A549 (cell line): ENCODE measurements at regions not wholly inside any gene's neighbourhood (a gene's known extent, or its start where the extent isn't known, plus 50 kb on each side); places are given as distances from the start of the nearest gene placed in this dataset.

ENCODE experiments used
- ATAC-seq, 2 experiments: fragments of 200-7000 bp in 1 of 2; fragments of >200 bp in 1 of 2; cut with Nextera tagmentation in 1 of 2; cut with Tn5 transposase in 1 of 2; 3 replicates each; pipeline versions ENCODE4 v1.8.0 to v1.9.1; 2018 to 2020; ENCODE audit warnings: mild to moderate bottlenecking in 1 of 2, moderate library complexity in 1 of 2
- CTCF ChIA-PET: fragments of 300-600 bp; sonication (Branson Sonifier 250); formaldehyde crosslinking; extraction: SDS; loops from one replicate; lab custom pipeline; 2021; ENCODE audit warnings: antibody characterized with exemption, inconsistent platforms; lab: Yijun Ruan, JAX
- POLR2A ChIA-PET: fragments of 350-600 bp; formaldehyde crosslinking; extraction: SDS; loops from one replicate; lab custom pipeline; 2021; ENCODE audit warnings: antibody characterized with exemption, inconsistent platforms; lab: Yijun Ruan, JAX
- DNase-seq, 2 experiments: peaks; one replicate each; pipeline versions ENCODE4 v3.0.0 to v3.0.0-alpha.2; 2011 to 2016; ENCODE audit warnings: low read depth in 1 of 2, low spot score in 1 of 2
- FAIRE-seq: peaks from 2 replicates; lab custom pipeline; 2011; peaks lifted over from hg19 to GRCh38; lab: Jason Lieb, UNC
- H3K27ac ChIP-seq, 2 experiments: fragments of >200 bp; sonication (Bioruptor Twin); formaldehyde crosslinking; 3 replicates each; pipeline ENCODE4 v1.5.1; 2016 to 2017
- H3K4me1 ChIP-seq: fragments of >200 bp; sonication (Bioruptor Twin); formaldehyde crosslinking; 3 replicates; pipeline ENCODE4 v1.6.1; 2016
- H3K4me2 ChIP-seq: fragments of >200 bp; sonication (Bioruptor Twin); formaldehyde crosslinking; 3 replicates; pipeline ENCODE4 v1.6.1; 2016
- H3K4me3 ChIP-seq: fragments of >200 bp; sonication (Bioruptor Twin); formaldehyde crosslinking; 3 replicates; pipeline ENCODE4 v1.5.1; 2016
- H3K9me3 ChIP-seq: fragments of >200 bp; sonication (Bioruptor Twin); formaldehyde crosslinking; 3 replicates; pipeline ENCODE4 v1.6.1; 2016
- BHLHE40 ChIP-seq: IDR thresholded peaks from 2 replicates; pipeline ENCODE4 v1.6.1; 2012; ENCODE audit warnings: low read depth, low read length, inconsistent platforms
- CHD4 ChIP-seq: fragments of 200-600 bp; sonication (generic); IDR thresholded peaks from 2 replicates; pipeline ENCODE4 v1.6.1; 2016; ENCODE audit warnings: antibody characterized with exemption, mild to moderate bottlenecking, borderline replicate concordance
- EHF ChIP-seq: fragments of 250-450 bp; sonication (Bioruptor Pico); IDR thresholded peaks from 2 replicates; pipeline ENCODE4 v1.5.0; 2020; ENCODE audit warnings: mild to moderate bottlenecking
- EHMT2 ChIP-seq: fragments of 200-600 bp; sonication (generic); IDR thresholded peaks from 2 replicates; pipeline ENCODE4 v1.6.1; 2016; ENCODE audit warnings: antibody characterized with exemption, low read depth, mild to moderate bottlenecking, moderate library complexity
- FOSB ChIP-seq: fragments of 250-450 bp; sonication (Bioruptor Pico); IDR thresholded peaks from 2 replicates; pipeline ENCODE4 v1.5.0; 2020; ENCODE audit warnings: mild to moderate bottlenecking, moderate library complexity
- HOXA7 ChIP-seq: fragments of 250-450 bp; sonication (Bioruptor Pico); IDR thresholded peaks from 2 replicates; pipeline ENCODE4 v1.5.0; 2020; ENCODE audit warnings: mild to moderate bottlenecking, moderate library complexity
- HOXB13 ChIP-seq: fragments of 250-450 bp; sonication (Bioruptor Pico); IDR thresholded peaks from 2 replicates; pipeline ENCODE4 v1.5.0; 2020; ENCODE audit warnings: low read depth, mild to moderate bottlenecking, moderate library complexity
- JUN ChIP-seq, 2 experiments: fragments of >200 bp; sonication (Bioruptor Twin); formaldehyde crosslinking; IDR thresholded peaks; 2 replicates in 1 of 2; 3 replicates in 1 of 2; pipeline ENCODE4 v1.6.1; 2016 to 2017
- KDM1A ChIP-seq: fragments of 200-600 bp; sonication (generic); IDR thresholded peaks from 2 replicates; pipeline ENCODE4 v1.6.1; 2016; ENCODE audit warnings: low read depth, mild to moderate bottlenecking
- MAFK ChIP-seq: fragments of 450-650 bp; IDR thresholded peaks from 2 replicates; pipeline ENCODE4 v1.6.1; 2014; ENCODE audit not compliant: partially characterized antibody
- NR3C1 ChIP-seq: fragments of >200 bp; sonication (Bioruptor Twin); formaldehyde crosslinking; IDR thresholded peaks from 3 replicates; pipeline ENCODE4 v1.6.1; 2017
- RAD21 ChIP-seq, 2 experiments: fragments of >200 bp in 1 of 2; sonication (Bioruptor Twin) in 1 of 2; formaldehyde crosslinking in 1 of 2; IDR thresholded peaks in 1 of 2; conservative IDR thresholded peaks in 1 of 2; 2 replicates in 1 of 2; 3 replicates in 1 of 2; pipeline ENCODE4 v1.6.1; 2012 to 2018; ENCODE audit warnings: inconsistent platforms in 1 of 2
- RFX5 ChIP-seq: fragments of 450-650 bp; IDR thresholded peaks from 2 replicates; pipeline ENCODE4 v1.7.1; 2014; ENCODE audit warnings: antibody characterized with exemption, mild to moderate bottlenecking, moderate library complexity
- SMC3 ChIP-seq: fragments of >200 bp; sonication (Bioruptor Twin); formaldehyde crosslinking; IDR thresholded peaks from 3 replicates; pipeline ENCODE4 v1.6.1; 2018; ENCODE audit warnings: inconsistent platforms
- SREBF2 ChIP-seq: fragments of 450-650 bp; IDR thresholded peaks from 2 replicates; pipeline ENCODE4 v1.6.1; 2014; ENCODE audit warnings: mild to moderate bottlenecking, moderate library complexity
- TP53 ChIP-seq: fragments of 250-450 bp; sonication (Bioruptor Pico); IDR thresholded peaks from 2 replicates; pipeline ENCODE4 v1.5.0; 2021; ENCODE audit warnings: mild to moderate bottlenecking, moderate library complexity
- ZFP36 ChIP-seq: fragments of 450-650 bp; IDR thresholded peaks from 2 replicates; pipeline ENCODE4 v1.6.1; 2014; ENCODE audit warnings: borderline replicate concordance; ENCODE audit not compliant: partially characterized antibody
- WGBS: methylation state at CpG from one replicate; pipeline ENCODE4 v1.1.6; 2017; ENCODE audit errors: missing lambda C conversion rate; 5-methylcytosine and 5-hydroxymethylcytosine counted together
- TF ChIP-seq, protein P1 (sequence below): fragments of 200-600 bp; sonication (generic); IDR thresholded peaks from 2 replicates; pipeline ENCODE4 v1.6.1; 2016; ENCODE audit warnings: antibody characterized with exemption, mild to moderate bottlenecking, moderate library complexity
- TF ChIP-seq, protein P2 (sequence below): fragments of 250-450 bp; sonication (Bioruptor Pico); IDR thresholded peaks from 2 replicates; pipeline ENCODE4 v1.5.0; 2020; ENCODE audit warnings: low read depth, mild to moderate bottlenecking, moderate library complexity
- TF ChIP-seq, protein P3 (sequence below): fragments of >200 bp; sonication (Bioruptor Twin); formaldehyde crosslinking; IDR thresholded peaks from 3 replicates; pipeline ENCODE4 v1.5.1; 2016

DNA sequence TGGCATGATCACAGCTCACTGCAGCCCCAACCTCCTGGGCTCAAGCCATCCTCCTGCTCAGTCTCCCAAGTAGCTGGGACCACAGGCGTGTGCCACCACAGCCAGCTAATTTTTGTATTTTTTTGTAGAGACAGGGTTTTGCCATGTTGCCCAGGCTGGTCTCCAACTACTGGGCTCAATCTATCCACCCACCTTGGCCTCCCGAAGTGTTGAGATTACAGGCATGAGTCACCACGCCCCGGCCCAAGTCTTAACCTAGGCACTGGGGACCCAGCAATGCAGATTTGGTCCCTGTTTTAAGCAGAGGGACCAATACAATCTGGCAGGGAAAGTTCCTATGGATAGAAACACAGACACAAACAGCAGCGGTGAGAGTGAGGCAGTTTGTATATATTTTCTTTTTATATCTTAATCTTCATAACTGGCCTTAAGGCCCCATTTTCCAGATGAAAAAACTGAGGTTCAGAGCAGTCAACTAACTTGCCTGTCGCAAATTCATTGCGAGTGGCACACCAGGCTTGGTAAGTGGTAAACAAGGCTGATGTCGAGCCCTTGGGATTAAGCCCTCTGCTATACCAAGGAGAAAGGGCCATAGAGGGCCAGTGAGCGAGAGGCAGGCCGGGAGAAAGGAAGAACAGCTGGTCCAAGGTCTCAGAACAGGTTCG is 77.8 kb upstream of the TINAGL1 start:
- POLR2A ChIA-PET: no interaction called here
- WGBS: 74% methylated on average over 11 of the region's 11 CpGs
- CTCF ChIA-PET: interaction anchor here (0.6 to 0.7 kb wide), 2 partner anchors 104 to 119 kb away, joined by 3 to 4 read pairs; partner anchors contain the start of gene HCRTR1
- Histone ChIP-seq H3K27ac (no peak overlapping the region), H3K4me2 (no peak overlapping the region), H3K4me3 (no peak overlapping the region)
- DNase-seq (no peak), FAIRE-seq (no peak)
- TF ChIP-seq JUN (IDR thresholded peaks at IDR 0.05): no peak
- TF ChIP-seq HOXB13: no peak
- no peak for TF ChIP-seq KDM1A
- TF ChIP-seq, all 56 proteins: peak for 0
- Histone ChIP-seq H3K9me3 (no peaks in the 10 kb centered on the region), H3K4me1 (no peaks in the 10 kb centered on the region)
- ATAC-seq: no peak

DNA sequence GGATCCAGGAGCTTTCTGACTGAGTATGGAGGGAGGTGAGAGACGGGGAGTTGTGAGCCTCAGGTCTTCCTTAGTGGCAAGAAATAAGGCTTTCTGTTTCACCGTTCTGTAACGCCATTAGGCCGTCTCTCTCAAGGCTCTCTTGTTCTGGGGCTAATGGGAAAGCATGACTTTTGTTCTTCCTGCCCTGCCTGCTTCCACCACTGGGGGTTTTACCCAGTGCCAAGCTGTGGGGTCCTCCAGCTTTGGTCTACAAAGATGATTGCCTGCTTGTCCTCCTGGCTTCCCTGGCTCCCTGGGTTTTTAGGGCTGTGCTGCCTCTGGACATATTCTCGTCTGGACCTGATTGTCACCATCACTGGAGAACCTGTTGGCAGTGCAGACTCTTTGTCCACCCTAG is 74.8 kb upstream of the TINAGL1 start:
- CTCF ChIA-PET: interaction anchor here (0.9 to 1.9 kb wide), 2 partner anchors 13 to 48 kb away, joined by 3 to 7 read pairs; no protein-coding TSS in a partner anchor

DNA sequence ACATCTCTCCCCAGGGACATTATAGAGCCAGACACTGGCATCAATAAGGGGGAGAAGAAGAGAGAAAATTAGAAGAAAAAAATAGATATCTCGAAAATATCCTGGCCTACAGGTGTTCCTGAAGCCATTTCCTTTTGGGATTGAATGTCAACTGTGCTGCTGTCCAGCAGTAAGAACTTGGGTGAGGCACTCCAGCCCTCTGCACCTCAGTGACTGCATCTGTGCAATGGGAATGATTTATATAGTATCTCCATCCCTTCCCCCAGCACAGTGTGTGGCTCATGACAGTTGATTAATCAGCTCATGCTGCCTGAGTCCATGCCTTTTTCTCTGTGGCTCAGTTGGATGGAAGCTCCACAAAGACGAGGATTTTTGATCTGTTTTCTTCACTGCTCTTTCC is 74.1 kb upstream of the TINAGL1 start:
- no peak for TF ChIP-seq TP53 (CRISPR knock-in tag)
- TF ChIP-seq, protein P1, sequence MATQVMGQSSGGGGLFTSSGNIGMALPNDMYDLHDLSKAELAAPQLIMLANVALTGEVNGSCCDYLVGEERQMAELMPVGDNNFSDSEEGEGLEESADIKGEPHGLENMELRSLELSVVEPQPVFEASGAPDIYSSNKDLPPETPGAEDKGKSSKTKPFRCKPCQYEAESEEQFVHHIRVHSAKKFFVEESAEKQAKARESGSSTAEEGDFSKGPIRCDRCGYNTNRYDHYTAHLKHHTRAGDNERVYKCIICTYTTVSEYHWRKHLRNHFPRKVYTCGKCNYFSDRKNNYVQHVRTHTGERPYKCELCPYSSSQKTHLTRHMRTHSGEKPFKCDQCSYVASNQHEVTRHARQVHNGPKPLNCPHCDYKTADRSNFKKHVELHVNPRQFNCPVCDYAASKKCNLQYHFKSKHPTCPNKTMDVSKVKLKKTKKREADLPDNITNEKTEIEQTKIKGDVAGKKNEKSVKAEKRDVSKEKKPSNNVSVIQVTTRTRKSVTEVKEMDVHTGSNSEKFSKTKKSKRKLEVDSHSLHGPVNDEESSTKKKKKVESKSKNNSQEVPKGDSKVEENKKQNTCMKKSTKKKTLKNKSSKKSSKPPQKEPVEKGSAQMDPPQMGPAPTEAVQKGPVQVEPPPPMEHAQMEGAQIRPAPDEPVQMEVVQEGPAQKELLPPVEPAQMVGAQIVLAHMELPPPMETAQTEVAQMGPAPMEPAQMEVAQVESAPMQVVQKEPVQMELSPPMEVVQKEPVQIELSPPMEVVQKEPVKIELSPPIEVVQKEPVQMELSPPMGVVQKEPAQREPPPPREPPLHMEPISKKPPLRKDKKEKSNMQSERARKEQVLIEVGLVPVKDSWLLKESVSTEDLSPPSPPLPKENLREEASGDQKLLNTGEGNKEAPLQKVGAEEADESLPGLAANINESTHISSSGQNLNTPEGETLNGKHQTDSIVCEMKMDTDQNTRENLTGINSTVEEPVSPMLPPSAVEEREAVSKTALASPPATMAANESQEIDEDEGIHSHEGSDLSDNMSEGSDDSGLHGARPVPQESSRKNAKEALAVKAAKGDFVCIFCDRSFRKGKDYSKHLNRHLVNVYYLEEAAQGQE: peak; percentile 20; the same call in 1 of the 2 replicates
- CTCF ChIA-PET: no interaction called here
- H3K9me3 ChIP-seq: no peaks in the 10 kb centered on the region
- no peak overlapping the region for H3K4me3 ChIP-seq
- DNase-seq: no peak
- no peaks in the 10 kb centered on the region for H3K4me1 ChIP-seq
- WGBS: 39% methylated on average over 2 of the region's 2 CpGs
- no peak overlapping the region for H3K27ac ChIP-seq
- FAIRE-seq: no peak
- POLR2A ChIA-PET: no interaction called here
- H3K4me2 ChIP-seq: no peak overlapping the region
- no peak for ATAC-seq

More for the DNA sequence above, 74.8 kb upstream of the TINAGL1 start:
- H3K4me1 ChIP-seq: no peaks in the 10 kb centered on the region
- no peak overlapping the region for H3K4me3 ChIP-seq
- TF ChIP-seq ZFP36: no peak
- no peak for TF ChIP-seq EHMT2
- no peak for TF ChIP-seq CHD4
- no peak for TF ChIP-seq RAD21 (conservative IDR thresholded peaks at IDR 0.05 in 1 of 2, IDR thresholded peaks at IDR 0.05 in 1 of 2)
- no peak for TF ChIP-seq EHF (CRISPR knock-in tag)
- TF ChIP-seq MAFK: no peak
- TF ChIP-seq SREBF2: no peak
- no peak for TF ChIP-seq NR3C1
- no peak for TF ChIP-seq BHLHE40
- no peak for TF ChIP-seq HOXA7
- TF ChIP-seq RFX5: no peak
- TF ChIP-seq, protein P2, sequence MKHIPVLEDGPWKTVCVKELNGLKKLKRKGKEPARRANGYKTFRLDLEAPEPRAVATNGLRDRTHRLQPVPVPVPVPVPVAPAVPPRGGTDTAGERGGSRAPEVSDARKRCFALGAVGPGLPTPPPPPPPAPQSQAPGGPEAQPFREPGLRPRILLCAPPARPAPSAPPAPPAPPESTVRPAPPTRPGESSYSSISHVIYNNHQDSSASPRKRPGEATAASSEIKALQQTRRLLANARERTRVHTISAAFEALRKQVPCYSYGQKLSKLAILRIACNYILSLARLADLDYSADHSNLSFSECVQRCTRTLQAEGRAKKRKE (CRISPR knock-in tag): no peak
- no peak for TF ChIP-seq FOSB (CRISPR knock-in tag)
- no peak for TF ChIP-seq SMC3
- TF ChIP-seq, protein P3, sequence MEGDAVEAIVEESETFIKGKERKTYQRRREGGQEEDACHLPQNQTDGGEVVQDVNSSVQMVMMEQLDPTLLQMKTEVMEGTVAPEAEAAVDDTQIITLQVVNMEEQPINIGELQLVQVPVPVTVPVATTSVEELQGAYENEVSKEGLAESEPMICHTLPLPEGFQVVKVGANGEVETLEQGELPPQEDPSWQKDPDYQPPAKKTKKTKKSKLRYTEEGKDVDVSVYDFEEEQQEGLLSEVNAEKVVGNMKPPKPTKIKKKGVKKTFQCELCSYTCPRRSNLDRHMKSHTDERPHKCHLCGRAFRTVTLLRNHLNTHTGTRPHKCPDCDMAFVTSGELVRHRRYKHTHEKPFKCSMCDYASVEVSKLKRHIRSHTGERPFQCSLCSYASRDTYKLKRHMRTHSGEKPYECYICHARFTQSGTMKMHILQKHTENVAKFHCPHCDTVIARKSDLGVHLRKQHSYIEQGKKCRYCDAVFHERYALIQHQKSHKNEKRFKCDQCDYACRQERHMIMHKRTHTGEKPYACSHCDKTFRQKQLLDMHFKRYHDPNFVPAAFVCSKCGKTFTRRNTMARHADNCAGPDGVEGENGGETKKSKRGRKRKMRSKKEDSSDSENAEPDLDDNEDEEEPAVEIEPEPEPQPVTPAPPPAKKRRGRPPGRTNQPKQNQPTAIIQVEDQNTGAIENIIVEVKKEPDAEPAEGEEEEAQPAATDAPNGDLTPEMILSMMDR: no peak
- POLR2A ChIA-PET: no interaction called here
- WGBS: 82% methylated on average over 5 of the region's 5 CpGs
- FAIRE-seq (no peak), ATAC-seq (peak; percentile 67 to 71; a peak in 4 of 6 replicates), DNase-seq (peak in 1 of 2 experiments; percentile 28)
- H3K27ac ChIP-seq: no peak overlapping the region
- H3K9me3 ChIP-seq: no peaks in the 10 kb centered on the region
- no peak overlapping the region for H3K4me2 ChIP-seq
